Peyer's patch (tissue), 4 donors: ENCODE measurements at regions not wholly inside any gene's neighbourhood (a gene's known extent, or its start where the extent isn't known, plus 50 kb on each side); places are given as distances from the start of the nearest gene placed in this dataset.

Experiments
- POLR2A ChIP-seq, 2 donors: fragments of 450-650 bp; IDR thresholded peaks; one replicate each; pipeline ENCODE4 v1.5.1; 2017; ENCODE audit warnings: antibody characterized with exemption in 2 of 2, mild to moderate bottlenecking in 2 of 2, moderate library complexity in 2 of 2
- TF ChIP-seq, protein P1 (sequence below), 6 experiments: fragments of 450-650 bp in 4 of 6; fragments of 200-600 bp in 2 of 6; sonication (generic) in 1 of 6; IDR thresholded peaks; one replicate each; pipeline ENCODE4 v1.5.1; 2017 to 2019; ENCODE audit warnings: antibody characterized with exemption in 6 of 6, mild to moderate bottlenecking in 3 of 6, moderate library complexity in 1 of 6

GRCh38 chr7:85695041-85695440 lies 508.2 kb upstream of the SEMA3D start:
- TF ChIP-seq POLR2A (IDR thresholded peaks at IDR 0.05) = no peak
- TF ChIP-seq, protein P1, sequence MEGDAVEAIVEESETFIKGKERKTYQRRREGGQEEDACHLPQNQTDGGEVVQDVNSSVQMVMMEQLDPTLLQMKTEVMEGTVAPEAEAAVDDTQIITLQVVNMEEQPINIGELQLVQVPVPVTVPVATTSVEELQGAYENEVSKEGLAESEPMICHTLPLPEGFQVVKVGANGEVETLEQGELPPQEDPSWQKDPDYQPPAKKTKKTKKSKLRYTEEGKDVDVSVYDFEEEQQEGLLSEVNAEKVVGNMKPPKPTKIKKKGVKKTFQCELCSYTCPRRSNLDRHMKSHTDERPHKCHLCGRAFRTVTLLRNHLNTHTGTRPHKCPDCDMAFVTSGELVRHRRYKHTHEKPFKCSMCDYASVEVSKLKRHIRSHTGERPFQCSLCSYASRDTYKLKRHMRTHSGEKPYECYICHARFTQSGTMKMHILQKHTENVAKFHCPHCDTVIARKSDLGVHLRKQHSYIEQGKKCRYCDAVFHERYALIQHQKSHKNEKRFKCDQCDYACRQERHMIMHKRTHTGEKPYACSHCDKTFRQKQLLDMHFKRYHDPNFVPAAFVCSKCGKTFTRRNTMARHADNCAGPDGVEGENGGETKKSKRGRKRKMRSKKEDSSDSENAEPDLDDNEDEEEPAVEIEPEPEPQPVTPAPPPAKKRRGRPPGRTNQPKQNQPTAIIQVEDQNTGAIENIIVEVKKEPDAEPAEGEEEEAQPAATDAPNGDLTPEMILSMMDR (IDR thresholded peaks at IDR 0.05) = no peak
